ENCODE measurements at regions not wholly inside any gene's neighbourhood (a gene's known extent, or its start where the extent isn't known, plus 50 kb on each side); places are given as distances from the start of the nearest gene placed in this dataset.

- H3K9me3 ChIP-seq (ENCODE audit: insufficient read depth, low read depth, low read length), result no peaks in the 10 kb centered on the region
- no peak overlapping the region for H2AK5ac ChIP-seq (ENCODE audit: low read length)
- no peak overlapping the region for H3K14ac ChIP-seq (ENCODE audit: low read length)
- no peak overlapping the region for H3K9ac ChIP-seq (ENCODE audit: low read length)
- H2BK12ac ChIP-seq (ENCODE audit: low read length), result no peak overlapping the region
- no peak overlapping the region for H2BK120ac ChIP-seq (ENCODE audit: insufficient read depth, low read length, poor library complexity)
- no peaks in the 10 kb centered on the region for H3K79me2 ChIP-seq (ENCODE audit: control insufficient read depth, insufficient read depth, low read length, poor library complexity)
- peaks cover 3 to 4% of the 10 kb centered on the region in 2 experiments for H3K4me1 ChIP-seq (ENCODE audit: control insufficient read depth in 1 of 2, insufficient read depth in 2 of 2, low read length in 2 of 2)
- no peaks in the 10 kb centered on the region for H3K27me3 ChIP-seq (ENCODE audit: insufficient read depth, low read length)
- H4K12ac ChIP-seq (ENCODE audit: low read depth, low read length), result no peak overlapping the region
- no peak for DNase-seq
- H3K4me3 ChIP-seq (ENCODE audit: low read depth, low read length), result no peak overlapping the region
- H3K4me2 ChIP-seq (ENCODE audit: low read length), result no peak overlapping the region
- no peak overlapping the region for H4K8ac ChIP-seq (ENCODE audit: low read depth, low read length)
- no CpG with 5 or more reads among the region's 1 CpG for WGBS (ENCODE audit: extremely low coverage, insufficient coverage, insufficient read length)
- no peak overlapping the region for H3K27ac ChIP-seq (ENCODE audit: low read depth, low read length)
- no peaks in the 10 kb centered on the region for H3K36me3 ChIP-seq (ENCODE audit: control insufficient read depth in 1 of 2, insufficient read depth in 2 of 2, low read length in 2 of 2)
- H3K23ac ChIP-seq (ENCODE audit: low read length), result no peak overlapping the region
- no peaks in the 10 kb centered on the region for H3K79me1 ChIP-seq (ENCODE audit: low read length)
- no peak overlapping the region for H3K18ac ChIP-seq (ENCODE audit: low read length)
- H2BK5ac ChIP-seq (ENCODE audit: low read depth, low read length, poor library complexity), result no peak overlapping the region
- H3K4ac ChIP-seq (ENCODE audit: low read depth, low read length), result no peak overlapping the region
- no peak overlapping the region for H4K91ac ChIP-seq (ENCODE audit: low read depth, low read length)
- H2AFZ ChIP-seq (ENCODE audit: insufficient read depth, low read length, poor library complexity), result no peak overlapping the region
These were observed 352.3 kb upstream of the MEIS1 start for GRCh38 chr2:66082581-66082980.

GRCh38 chr2:66080127-66080526, 354.8 kb upstream of the MEIS1 start:
- Histone ChIP-seq H3K4me1 (ENCODE audit: control insufficient read depth in 1 of 2, insufficient read depth in 2 of 2, low read length in 2 of 2) (peaks cover 3 to 4% of the 10 kb centered on the region in 2 experiments), H3K23ac (ENCODE audit: low read length) (no peak overlapping the region), H2BK12ac (ENCODE audit: low read length) (no peak overlapping the region), H4K8ac (ENCODE audit: low read depth, low read length) (no peak overlapping the region), H3K18ac (ENCODE audit: low read length) (no peak overlapping the region), H3K14ac (ENCODE audit: low read length) (no peak overlapping the region), H3K4me3 (ENCODE audit: low read depth, low read length) (no peak overlapping the region), H3K4me2 (ENCODE audit: low read length) (no peak overlapping the region), H4K12ac (ENCODE audit: low read depth, low read length) (no peak overlapping the region), H3K9me3 (ENCODE audit: insufficient read depth, low read depth, low read length) (no peaks in the 10 kb centered on the region), H3K36me3 (ENCODE audit: control insufficient read depth in 1 of 2, insufficient read depth in 2 of 2, low read length in 2 of 2) (no peaks in the 10 kb centered on the region), H2AFZ (ENCODE audit: insufficient read depth, low read length, poor library complexity) (no peak overlapping the region), H2AK5ac (ENCODE audit: low read length) (no peak overlapping the region), H3K27me3 (ENCODE audit: insufficient read depth, low read length) (no peaks in the 10 kb centered on the region), H3K4ac (ENCODE audit: low read depth, low read length) (no peak overlapping the region), H4K91ac (ENCODE audit: low read depth, low read length) (no peak overlapping the region), H2BK5ac (ENCODE audit: low read depth, low read length, poor library complexity) (no peak overlapping the region), H3K9ac (ENCODE audit: low read length) (no peak overlapping the region), H3K27ac (ENCODE audit: low read depth, low read length) (no peak overlapping the region), H3K79me2 (ENCODE audit: control insufficient read depth, insufficient read depth, low read length, poor library complexity) (no peaks in the 10 kb centered on the region), H2BK120ac (ENCODE audit: insufficient read depth, low read length, poor library complexity) (no peak overlapping the region), H3K79me1 (ENCODE audit: low read length) (no peaks in the 10 kb centered on the region)
- no peak for DNase-seq
- no CpG with 5 or more reads among the region's 5 CpGs for WGBS (ENCODE audit: extremely low coverage, insufficient coverage, insufficient read length)

DNA sequence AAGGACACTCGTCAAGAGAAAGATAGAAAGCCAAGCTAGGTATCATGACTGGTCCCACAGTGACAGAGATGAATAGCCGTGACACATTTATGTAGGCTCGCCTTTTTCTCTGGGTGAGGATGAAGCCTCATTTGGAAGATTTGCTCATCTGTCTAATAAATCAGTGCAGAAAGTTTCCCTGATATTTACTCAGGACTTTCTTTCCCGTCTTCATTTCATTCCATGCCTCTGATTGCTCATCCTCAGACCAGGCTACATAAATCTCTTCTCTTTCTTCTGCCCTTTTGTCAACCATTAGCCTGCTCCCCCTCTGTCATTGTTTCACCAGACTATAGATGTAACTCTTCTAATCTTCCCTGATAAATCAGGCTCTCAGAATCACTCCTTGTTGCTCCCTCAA, 361.8 kb upstream of the MEIS1 start:
- Histone ChIP-seq H3K9me3 (ENCODE audit: insufficient read depth, low read depth, low read length) (no peaks in the 10 kb centered on the region), H2BK12ac (ENCODE audit: low read length) (no peak overlapping the region), H3K14ac (ENCODE audit: low read length) (no peak overlapping the region), H3K23ac (ENCODE audit: low read length) (no peak overlapping the region), H3K4ac (ENCODE audit: low read depth, low read length) (no peak overlapping the region), H3K9ac (ENCODE audit: low read length) (no peak overlapping the region), H3K36me3 (ENCODE audit: control insufficient read depth in 1 of 2, insufficient read depth in 2 of 2, low read length in 2 of 2) (no peaks in the 10 kb centered on the region), H4K12ac (ENCODE audit: low read depth, low read length) (no peak overlapping the region), H3K4me1 (ENCODE audit: control insufficient read depth in 1 of 2, insufficient read depth in 2 of 2, low read length in 2 of 2) (peaks cover 2% of the 10 kb centered on the region in 2 experiments), H3K4me2 (ENCODE audit: low read length) (no peak overlapping the region), H2BK5ac (ENCODE audit: low read depth, low read length, poor library complexity) (no peak overlapping the region), H2AK5ac (ENCODE audit: low read length) (no peak overlapping the region), H3K79me1 (ENCODE audit: low read length) (no peaks in the 10 kb centered on the region), H2BK120ac (ENCODE audit: insufficient read depth, low read length, poor library complexity) (no peak overlapping the region), H3K18ac (ENCODE audit: low read length) (no peak overlapping the region), H3K27ac (ENCODE audit: low read depth, low read length) (no peak overlapping the region), H3K4me3 (ENCODE audit: low read depth, low read length) (no peak overlapping the region), H3K79me2 (ENCODE audit: control insufficient read depth, insufficient read depth, low read length, poor library complexity) (no peaks in the 10 kb centered on the region), H3K27me3 (ENCODE audit: insufficient read depth, low read length) (no peaks in the 10 kb centered on the region), H4K91ac (ENCODE audit: low read depth, low read length) (no peak overlapping the region), H4K8ac (ENCODE audit: low read depth, low read length) (no peak overlapping the region), H2AFZ (ENCODE audit: insufficient read depth, low read length, poor library complexity) (no peak overlapping the region)
- no peak for DNase-seq
- WGBS (ENCODE audit: extremely low coverage, insufficient coverage, insufficient read length), result no CpG with 5 or more reads among the region's 4 CpGs

- H2BK5ac ChIP-seq (ENCODE audit: low read depth, low read length, poor library complexity), result no peak overlapping the region
- no peak overlapping the region for H3K4ac ChIP-seq (ENCODE audit: low read depth, low read length)
- no peak overlapping the region for H3K23ac ChIP-seq (ENCODE audit: low read length)
- H2BK120ac ChIP-seq (ENCODE audit: insufficient read depth, low read length, poor library complexity), result no peak overlapping the region
- no peaks in the 10 kb centered on the region for H3K79me1 ChIP-seq (ENCODE audit: low read length)
- WGBS (ENCODE audit: extremely low coverage, insufficient coverage, insufficient read length), result no CpG with 5 or more reads among the region's 21 CpGs
- H4K91ac ChIP-seq (ENCODE audit: low read depth, low read length), result no peak overlapping the region
- no peaks in the 10 kb centered on the region for H3K36me3 ChIP-seq (ENCODE audit: control insufficient read depth in 1 of 2, insufficient read depth in 2 of 2, low read length in 2 of 2)
- H3K14ac ChIP-seq (ENCODE audit: low read length), result no peak overlapping the region
- H3K27me3 ChIP-seq (ENCODE audit: insufficient read depth, low read length), result no peaks in the 10 kb centered on the region
- no peak overlapping the region for H3K4me2 ChIP-seq (ENCODE audit: low read length)
- H3K18ac ChIP-seq (ENCODE audit: low read length), result no peak overlapping the region
- H4K8ac ChIP-seq (ENCODE audit: low read depth, low read length), result no peak overlapping the region
- H3K9me3 ChIP-seq (ENCODE audit: insufficient read depth, low read depth, low read length), result no peaks in the 10 kb centered on the region
- H2BK12ac ChIP-seq (ENCODE audit: low read length), result no peak overlapping the region
- DNase-seq, result no peak
- H3K4me1 ChIP-seq (ENCODE audit: control insufficient read depth in 1 of 2, insufficient read depth in 2 of 2, low read length in 2 of 2), result peaks cover 2% of the 10 kb centered on the region in 2 experiments
- H3K79me2 ChIP-seq (ENCODE audit: control insufficient read depth, insufficient read depth, low read length, poor library complexity), result no peaks in the 10 kb centered on the region
- H3K27ac ChIP-seq (ENCODE audit: low read depth, low read length), result no peak overlapping the region
- no peak overlapping the region for H3K4me3 ChIP-seq (ENCODE audit: low read depth, low read length)
- H3K9ac ChIP-seq (ENCODE audit: low read length), result no peak overlapping the region
- H2AK5ac ChIP-seq (ENCODE audit: low read length), result no peak overlapping the region
- H2AFZ ChIP-seq (ENCODE audit: insufficient read depth, low read length, poor library complexity), result no peak overlapping the region
- H4K12ac ChIP-seq (ENCODE audit: low read depth, low read length), result no peak overlapping the region
These were observed 364.0 kb upstream of the MEIS1 start for GRCh38 chr2:66070721-66071602.
